ENCODE measurements at regions not wholly inside any gene's neighbourhood (a gene's known extent, or its start where the extent isn't known, plus 50 kb on each side); places are given as distances from the start of the nearest gene placed in this dataset.

DNA sequence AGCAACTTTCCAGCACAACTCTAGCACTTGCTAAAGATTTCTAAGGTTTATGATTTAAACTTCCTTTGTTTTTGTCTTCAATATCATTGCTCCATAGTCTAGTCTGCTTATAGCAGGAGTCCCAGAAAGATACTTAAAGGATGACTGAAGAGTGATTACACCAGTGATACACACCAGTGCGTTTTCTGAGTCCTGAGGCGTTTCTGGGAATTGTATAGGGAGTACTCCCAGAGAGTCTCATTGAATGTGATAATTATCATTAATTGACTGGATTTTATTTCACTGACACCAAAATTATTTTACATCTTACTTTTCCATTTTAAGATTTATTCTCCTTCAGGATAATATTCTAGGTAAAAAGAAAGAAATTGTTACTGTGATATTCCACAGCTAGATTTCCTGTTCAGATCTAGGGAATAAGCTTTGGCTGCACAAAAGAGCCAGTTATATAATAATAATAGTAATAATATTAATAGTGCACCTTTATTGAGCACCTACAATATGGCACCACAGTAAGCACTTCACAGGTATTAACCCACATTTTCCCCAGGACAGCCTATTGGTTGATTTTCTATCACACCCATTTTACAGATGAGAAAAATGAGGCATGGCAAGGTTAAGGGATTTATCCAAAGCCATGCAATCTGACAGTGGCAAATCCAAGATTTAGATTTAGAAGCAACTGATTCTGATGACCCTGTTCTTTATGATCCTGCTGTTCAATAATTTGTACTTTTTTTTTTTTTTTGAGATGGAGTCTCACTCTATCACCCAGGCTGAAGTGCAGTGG is 62.6 kb downstream of the IRX5 start:
- H3K4me3 ChIP-seq (ENCODE audit: low read depth, low read length) = no peak overlapping the region
- no peaks in the 10 kb centered on the region for H3K36me3 ChIP-seq (ENCODE audit: control insufficient read depth, insufficient read depth, low read length)
- ChIA-PET POLR2A (no interaction called here), CTCF (no interaction called here)
- DNase-seq (ENCODE audit: low read depth) = no peak
- TF ChIP-seq, protein P1, sequence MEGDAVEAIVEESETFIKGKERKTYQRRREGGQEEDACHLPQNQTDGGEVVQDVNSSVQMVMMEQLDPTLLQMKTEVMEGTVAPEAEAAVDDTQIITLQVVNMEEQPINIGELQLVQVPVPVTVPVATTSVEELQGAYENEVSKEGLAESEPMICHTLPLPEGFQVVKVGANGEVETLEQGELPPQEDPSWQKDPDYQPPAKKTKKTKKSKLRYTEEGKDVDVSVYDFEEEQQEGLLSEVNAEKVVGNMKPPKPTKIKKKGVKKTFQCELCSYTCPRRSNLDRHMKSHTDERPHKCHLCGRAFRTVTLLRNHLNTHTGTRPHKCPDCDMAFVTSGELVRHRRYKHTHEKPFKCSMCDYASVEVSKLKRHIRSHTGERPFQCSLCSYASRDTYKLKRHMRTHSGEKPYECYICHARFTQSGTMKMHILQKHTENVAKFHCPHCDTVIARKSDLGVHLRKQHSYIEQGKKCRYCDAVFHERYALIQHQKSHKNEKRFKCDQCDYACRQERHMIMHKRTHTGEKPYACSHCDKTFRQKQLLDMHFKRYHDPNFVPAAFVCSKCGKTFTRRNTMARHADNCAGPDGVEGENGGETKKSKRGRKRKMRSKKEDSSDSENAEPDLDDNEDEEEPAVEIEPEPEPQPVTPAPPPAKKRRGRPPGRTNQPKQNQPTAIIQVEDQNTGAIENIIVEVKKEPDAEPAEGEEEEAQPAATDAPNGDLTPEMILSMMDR (IDR thresholded peaks at IDR 0.05; ENCODE audit: insufficient read depth, low read depth, low read length) = no peak
- H3K27me3 ChIP-seq (ENCODE audit: control insufficient read depth, insufficient read depth, low read length) = no peaks in the 10 kb centered on the region

GRCh38 chr16:54996186-54996585 is 65.5 kb downstream of the IRX5 start:
- no peaks in the 10 kb centered on the region for H3K27me3 ChIP-seq (ENCODE audit: control insufficient read depth, insufficient read depth, low read length)
- TF ChIP-seq, protein P1 (IDR thresholded peaks at IDR 0.05; ENCODE audit: insufficient read depth, low read depth, low read length) = no peak
- H3K4me3 ChIP-seq (ENCODE audit: low read depth, low read length) = no peak overlapping the region
- DNase-seq (ENCODE audit: low read depth) = no peak
- ChIA-PET CTCF (no interaction called here), POLR2A (no interaction called here)
- no peaks in the 10 kb centered on the region for H3K36me3 ChIP-seq (ENCODE audit: control insufficient read depth, insufficient read depth, low read length)

GRCh38 chr16:54998834-54999233 is 68.2 kb downstream of the IRX5 start:
- DNase-seq (ENCODE audit: low read depth) = no peak
- no peak overlapping the region for H3K4me3 ChIP-seq (ENCODE audit: low read depth, low read length)
- POLR2A ChIA-PET = no interaction called here
- H3K27me3 ChIP-seq (ENCODE audit: control insufficient read depth, insufficient read depth, low read length) = no peaks in the 10 kb centered on the region
- H3K36me3 ChIP-seq (ENCODE audit: control insufficient read depth, insufficient read depth, low read length) = no peaks in the 10 kb centered on the region
- TF ChIP-seq, protein P1 (IDR thresholded peaks at IDR 0.05; ENCODE audit: insufficient read depth, low read depth, low read length) = no peak
- CTCF ChIA-PET = no interaction called here

DNA sequence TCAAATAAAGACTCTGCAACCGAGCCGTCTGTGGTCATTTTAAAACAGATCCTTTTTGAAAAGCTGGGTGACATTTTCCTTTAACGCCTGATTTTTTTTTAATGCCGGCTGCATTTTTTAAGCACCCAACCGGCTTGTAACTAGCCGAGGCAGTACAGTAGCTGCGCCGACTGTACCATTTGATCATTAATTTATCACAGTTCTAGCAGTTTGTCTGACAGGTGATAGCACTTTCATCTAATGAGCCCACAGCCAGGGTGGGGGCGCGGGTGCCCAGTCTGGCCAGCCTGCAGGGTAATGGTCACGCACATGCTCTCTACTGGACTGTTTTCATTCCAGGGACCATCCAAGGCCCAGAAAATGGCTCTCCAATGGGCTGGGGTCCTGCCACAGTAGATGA is 68.8 kb downstream of the IRX5 start:
- H3K27me3 ChIP-seq (ENCODE audit: control insufficient read depth, insufficient read depth, low read length) = no peaks in the 10 kb centered on the region
- POLR2A ChIA-PET = no interaction called here
- no peaks in the 10 kb centered on the region for H3K36me3 ChIP-seq (ENCODE audit: control insufficient read depth, insufficient read depth, low read length)
- CTCF ChIA-PET = no interaction called here
- no peak overlapping the region for H3K4me3 ChIP-seq (ENCODE audit: low read depth, low read length)
- no peak for DNase-seq (ENCODE audit: low read depth)
- TF ChIP-seq, protein P1 (IDR thresholded peaks at IDR 0.05; ENCODE audit: insufficient read depth, low read depth, low read length) = no peak

GRCh38 chr16:55000595-55000994 is 69.9 kb downstream of the IRX5 start:
- H3K27me3 ChIP-seq (ENCODE audit: control insufficient read depth, insufficient read depth, low read length) = no peaks in the 10 kb centered on the region
- no peak for DNase-seq (ENCODE audit: low read depth)
- POLR2A ChIA-PET = no interaction called here
- CTCF ChIA-PET = no interaction called here
- H3K36me3 ChIP-seq (ENCODE audit: control insufficient read depth, insufficient read depth, low read length) = no peaks in the 10 kb centered on the region
- TF ChIP-seq, protein P1 (IDR thresholded peaks at IDR 0.05; ENCODE audit: insufficient read depth, low read depth, low read length) = no peak
- no peak overlapping the region for H3K4me3 ChIP-seq (ENCODE audit: low read depth, low read length)

Data from BJ (cell line).